ENCODE measurements at regions not wholly inside any gene's neighbourhood (a gene's known extent, or its start where the extent isn't known, plus 50 kb on each side); places are given as distances from the start of the nearest gene placed in this dataset.

DNA sequence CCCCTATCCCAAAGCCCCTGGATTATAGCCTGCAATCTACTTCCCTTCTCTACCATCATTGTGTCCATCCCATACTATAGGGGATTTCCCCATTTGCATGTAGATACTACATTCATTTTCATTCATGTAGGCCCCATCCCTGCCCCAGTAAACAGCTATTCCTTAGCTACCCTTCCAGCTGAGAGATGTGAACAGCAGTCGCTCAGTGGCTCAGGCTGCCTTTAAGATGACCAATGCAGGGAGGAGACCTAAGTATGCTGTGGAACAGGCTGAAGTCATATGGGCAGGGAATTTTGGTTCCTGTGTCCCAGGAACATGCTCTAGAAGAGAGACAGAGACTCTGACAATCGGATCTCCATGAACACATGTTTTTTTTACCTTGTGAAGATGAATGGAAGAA, 481.2 kb upstream of the SYT1 start:
- intact Hi-C loops (cut with DNase I; ENCODE audit: low total_unique reads) = no loop called here
- Histone ChIP-seq H3K27me3 (no peaks in the 10 kb centered on the region), H3K36me3 (no peaks in the 10 kb centered on the region), H3K4me1 (no peaks in the 10 kb centered on the region), H3K9me3 (peaks cover 0 to 9% of the 10 kb centered on the region in 2 donors), H3K4me3 (no peak overlapping the region), H3K27ac (no peak overlapping the region)
- no peak for DNase-seq
- in situ Hi-C loops (cut with MboI; ENCODE audit: low pct_ligation_motif_present in 1 of 4, low pct_unique_long_range_greater_than_20kb in 1 of 4, low sequenced_read_pairs in 3 of 4) = no loop called here
- TF ChIP-seq, protein P1, sequence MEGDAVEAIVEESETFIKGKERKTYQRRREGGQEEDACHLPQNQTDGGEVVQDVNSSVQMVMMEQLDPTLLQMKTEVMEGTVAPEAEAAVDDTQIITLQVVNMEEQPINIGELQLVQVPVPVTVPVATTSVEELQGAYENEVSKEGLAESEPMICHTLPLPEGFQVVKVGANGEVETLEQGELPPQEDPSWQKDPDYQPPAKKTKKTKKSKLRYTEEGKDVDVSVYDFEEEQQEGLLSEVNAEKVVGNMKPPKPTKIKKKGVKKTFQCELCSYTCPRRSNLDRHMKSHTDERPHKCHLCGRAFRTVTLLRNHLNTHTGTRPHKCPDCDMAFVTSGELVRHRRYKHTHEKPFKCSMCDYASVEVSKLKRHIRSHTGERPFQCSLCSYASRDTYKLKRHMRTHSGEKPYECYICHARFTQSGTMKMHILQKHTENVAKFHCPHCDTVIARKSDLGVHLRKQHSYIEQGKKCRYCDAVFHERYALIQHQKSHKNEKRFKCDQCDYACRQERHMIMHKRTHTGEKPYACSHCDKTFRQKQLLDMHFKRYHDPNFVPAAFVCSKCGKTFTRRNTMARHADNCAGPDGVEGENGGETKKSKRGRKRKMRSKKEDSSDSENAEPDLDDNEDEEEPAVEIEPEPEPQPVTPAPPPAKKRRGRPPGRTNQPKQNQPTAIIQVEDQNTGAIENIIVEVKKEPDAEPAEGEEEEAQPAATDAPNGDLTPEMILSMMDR (IDR thresholded peaks at IDR 0.05) = no peak
- TF ChIP-seq EP300 (IDR thresholded peaks at IDR 0.05; ENCODE audit: low read depth) (no peak), POLR2AphosphoS5 (IDR thresholded peaks at IDR 0.05) (no peak), POLR2A (IDR thresholded peaks at IDR 0.05) (no peak)
- 74% methylated on average over 2 of the region's 2 CpGs; no CpG with 5 or more reads in 1 of the 2 donors for WGBS, 2 donors (ENCODE audit: low coverage in 1 of 2)

GRCh38 chr12:78384541-78384940, 480.0 kb upstream of the SYT1 start:
- no peak for DNase-seq
- H3K27ac ChIP-seq = no peak overlapping the region
- in situ Hi-C loops (cut with MboI; ENCODE audit: low pct_ligation_motif_present in 1 of 4, low pct_unique_long_range_greater_than_20kb in 1 of 4, low sequenced_read_pairs in 3 of 4) = no loop called here

DNA sequence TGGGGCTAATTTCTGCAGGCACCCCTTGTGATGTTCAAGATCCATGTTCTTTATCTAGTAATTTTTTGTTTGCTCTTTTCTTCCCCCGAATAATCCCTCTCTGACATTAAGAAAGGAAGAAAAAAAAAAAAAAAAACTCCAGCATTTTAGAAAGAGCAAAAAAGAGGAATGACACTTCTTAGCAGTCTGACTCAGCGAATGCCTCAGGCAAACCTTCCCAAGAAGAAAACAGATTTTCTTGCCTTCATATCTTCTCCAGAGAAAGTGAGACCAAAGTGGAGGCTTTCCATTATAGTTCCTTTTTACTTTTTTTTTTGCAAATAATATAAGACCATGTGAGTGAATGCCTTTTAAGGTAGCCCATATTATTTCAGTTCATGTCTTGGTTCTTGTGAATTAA, 479.0 kb upstream of the SYT1 start:
- DNase-seq = no peak
- TF ChIP-seq POLR2A (IDR thresholded peaks at IDR 0.05) (no peak), EP300 (IDR thresholded peaks at IDR 0.05; ENCODE audit: low read depth) (no peak), POLR2AphosphoS5 (IDR thresholded peaks at IDR 0.05) (no peak)
- TF ChIP-seq, protein P1 (IDR thresholded peaks at IDR 0.05) = no peak
- H3K4me1 ChIP-seq = no peaks in the 10 kb centered on the region
- no peaks in the 10 kb centered on the region for H3K36me3 ChIP-seq
- H3K27ac ChIP-seq = no peak overlapping the region
- in situ Hi-C loops (cut with MboI; ENCODE audit: low pct_ligation_motif_present in 1 of 4, low pct_unique_long_range_greater_than_20kb in 1 of 4, low sequenced_read_pairs in 3 of 4) = no loop called here
- intact Hi-C loops (cut with DNase I; ENCODE audit: low total_unique reads) = loop anchor here (1.0 kb wide), 1 partner anchor 32 kb away; no protein-coding TSS in a partner anchor
- H3K27me3 ChIP-seq = no peaks in the 10 kb centered on the region
- WGBS, 2 donors (ENCODE audit: low coverage in 1 of 2) = 62 to 73% methylated on average over 2 of the region's 2 CpGs
- H3K4me3 ChIP-seq = no peak overlapping the region
- no peaks in the 10 kb centered on the region for H3K9me3 ChIP-seq

More at GRCh38 chr12:78384541-78384940, 480.0 kb upstream of the SYT1 start:
- 78 to 85% methylated on average over 6 of the region's 6 CpGs for WGBS, 2 donors (ENCODE audit: low coverage in 1 of 2)
- Histone ChIP-seq H3K4me3 (no peak overlapping the region), H3K27me3 (no peaks in the 10 kb centered on the region), H3K4me1 (no peaks in the 10 kb centered on the region), H3K36me3 (no peaks in the 10 kb centered on the region), H3K9me3 (no peaks in the 10 kb centered on the region)
- TF ChIP-seq EP300 (IDR thresholded peaks at IDR 0.05; ENCODE audit: low read depth) = no peak
- TF ChIP-seq POLR2A (IDR thresholded peaks at IDR 0.05) = no peak
- TF ChIP-seq, protein P1 (IDR thresholded peaks at IDR 0.05) = no peak
- no peak for TF ChIP-seq POLR2AphosphoS5 (IDR thresholded peaks at IDR 0.05)
- intact Hi-C loops (cut with DNase I; ENCODE audit: low total_unique reads) = no loop called here

DNA sequence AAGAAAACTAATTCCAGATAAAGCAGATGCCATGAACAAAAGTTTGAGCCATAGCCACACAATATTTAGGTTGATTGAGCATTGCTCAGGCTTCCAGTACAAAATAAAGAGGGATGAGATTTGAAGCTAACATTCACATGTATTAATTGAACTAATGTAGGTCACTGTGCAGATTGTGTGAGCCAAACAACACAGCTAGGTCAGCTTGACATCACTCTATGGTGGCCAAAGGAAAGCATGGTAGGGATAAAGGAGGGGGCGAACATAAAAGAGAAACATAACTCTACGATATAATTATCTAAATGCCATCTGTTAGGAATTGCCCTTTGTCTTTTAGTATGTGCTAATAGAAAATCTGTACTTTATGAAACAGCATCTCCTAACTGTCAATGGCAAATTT, 477.7 kb upstream of the SYT1 start:
- no peaks in the 10 kb centered on the region for H3K4me1 ChIP-seq
- H3K27me3 ChIP-seq = no peaks in the 10 kb centered on the region
- no peak for TF ChIP-seq POLR2A (IDR thresholded peaks at IDR 0.05)
- TF ChIP-seq EP300 (IDR thresholded peaks at IDR 0.05; ENCODE audit: low read depth) = no peak
- no peak overlapping the region for H3K4me3 ChIP-seq
- intact Hi-C loops (cut with DNase I; ENCODE audit: low total_unique reads) = no loop called here
- in situ Hi-C loops (cut with MboI; ENCODE audit: low pct_ligation_motif_present in 1 of 4, low pct_unique_long_range_greater_than_20kb in 1 of 4, low sequenced_read_pairs in 3 of 4) = no loop called here
- H3K27ac ChIP-seq = no peak overlapping the region
- no peaks in the 10 kb centered on the region for H3K9me3 ChIP-seq
- H3K36me3 ChIP-seq = no peaks in the 10 kb centered on the region
- 67 to 84% methylated on average over 1 to 2 of the region's 2 CpGs for WGBS, 2 donors (ENCODE audit: low coverage in 1 of 2)
- no peak for DNase-seq

DNA sequence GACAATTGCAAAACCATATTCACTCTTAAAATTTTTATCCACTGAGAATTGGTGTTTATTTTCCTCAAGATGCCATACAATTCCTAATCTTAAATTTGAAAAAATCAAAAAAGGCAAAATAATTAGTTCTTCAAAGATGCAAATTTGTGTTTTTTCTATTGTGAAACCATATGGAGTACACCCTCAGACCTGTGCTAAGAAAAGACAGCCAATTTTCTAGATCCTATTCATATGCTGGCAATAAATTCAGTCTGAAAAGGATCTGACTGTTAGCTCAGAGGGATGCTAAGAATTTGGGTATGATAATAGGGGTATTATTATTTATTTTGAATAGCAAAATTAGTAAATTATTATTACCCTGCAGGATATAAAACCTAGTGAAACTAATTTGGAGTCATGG, 476.9 kb upstream of the SYT1 start:
- Histone ChIP-seq H3K4me3 (no peak overlapping the region), H3K27me3 (no peaks in the 10 kb centered on the region), H3K9me3 (no peaks in the 10 kb centered on the region), H3K36me3 (no peaks in the 10 kb centered on the region), H3K4me1 (no peaks in the 10 kb centered on the region), H3K27ac (no peak overlapping the region)
- DNase-seq = no peak
- intact Hi-C loops (cut with DNase I; ENCODE audit: low total_unique reads) (no loop called here), in situ Hi-C loops (cut with MboI; ENCODE audit: low pct_ligation_motif_present in 1 of 4, low pct_unique_long_range_greater_than_20kb in 1 of 4, low sequenced_read_pairs in 3 of 4) (no loop called here)
- TF ChIP-seq POLR2A (IDR thresholded peaks at IDR 0.05) = no peak
- TF ChIP-seq, protein P1 (IDR thresholded peaks at IDR 0.05) = no peak
- no peak for TF ChIP-seq POLR2AphosphoS5 (IDR thresholded peaks at IDR 0.05)
- TF ChIP-seq EP300 (IDR thresholded peaks at IDR 0.05; ENCODE audit: low read depth) = no peak

All from transverse colon (tissue), 4 donors.